Ishikawa (cell line): ENCODE measurements at regions not wholly inside any gene's neighbourhood (a gene's known extent, or its start where the extent isn't known, plus 50 kb on each side); places are given as distances from the start of the nearest gene placed in this dataset.

ENCODE experiments used
- CEBPB ChIP-seq: IDR thresholded peaks from 2 replicates; pipeline ENCODE4 v1.6.1; 2012
- CREB1 ChIP-seq: IDR thresholded peaks from 2 replicates; pipeline ENCODE4 v1.6.1; 2012; ENCODE audit warnings: low read depth
- EGR1 ChIP-seq: IDR thresholded peaks from 2 replicates; pipeline ENCODE4 v1.6.1; 2012
- EP300 ChIP-seq: IDR thresholded peaks from 2 replicates; pipeline ENCODE4 v1.6.1; 2012; ENCODE audit warnings: borderline replicate concordance
- FOXM1 ChIP-seq: IDR thresholded peaks from 2 replicates; pipeline ENCODE4 v1.6.1; 2012; ENCODE audit warnings: low read depth, borderline replicate concordance
- NFIC ChIP-seq: IDR thresholded peaks from 2 replicates; pipeline ENCODE4 v1.6.1; 2012
- RAD21 ChIP-seq: IDR thresholded peaks from 2 replicates; pipeline ENCODE4 v1.6.1; 2012; ENCODE audit warnings: low read depth
- TAF1 ChIP-seq: IDR thresholded peaks from 2 replicates; pipeline ENCODE4 v1.6.1; 2012; ENCODE audit warnings: low read depth, mild to moderate bottlenecking
- TCF12 ChIP-seq: IDR thresholded peaks from 2 replicates; pipeline ENCODE4 v1.6.1; 2012; ENCODE audit warnings: low read depth
- TEAD4 ChIP-seq: IDR thresholded peaks from 2 replicates; pipeline ENCODE4 v1.6.1; 2012
- YY1 ChIP-seq: IDR thresholded peaks from 2 replicates; pipeline ENCODE4 v1.6.1; 2012; ENCODE audit warnings: low read depth
- ZBTB7A ChIP-seq: IDR thresholded peaks from 2 replicates; pipeline ENCODE4 v1.6.1; 2012; ENCODE audit warnings: low read depth
- TF ChIP-seq, protein P1 (sequence below): IDR thresholded peaks from 2 replicates; pipeline ENCODE4 v1.6.1; 2012; ENCODE audit warnings: low read depth, mild to moderate bottlenecking
- TF ChIP-seq, protein P2 (sequence below): IDR thresholded peaks from 2 replicates; pipeline ENCODE4 v1.6.1; 2012
- TF ChIP-seq, protein P3 (sequence below): IDR thresholded peaks from 2 replicates; pipeline ENCODE4 v1.6.1; 2012

DNA sequence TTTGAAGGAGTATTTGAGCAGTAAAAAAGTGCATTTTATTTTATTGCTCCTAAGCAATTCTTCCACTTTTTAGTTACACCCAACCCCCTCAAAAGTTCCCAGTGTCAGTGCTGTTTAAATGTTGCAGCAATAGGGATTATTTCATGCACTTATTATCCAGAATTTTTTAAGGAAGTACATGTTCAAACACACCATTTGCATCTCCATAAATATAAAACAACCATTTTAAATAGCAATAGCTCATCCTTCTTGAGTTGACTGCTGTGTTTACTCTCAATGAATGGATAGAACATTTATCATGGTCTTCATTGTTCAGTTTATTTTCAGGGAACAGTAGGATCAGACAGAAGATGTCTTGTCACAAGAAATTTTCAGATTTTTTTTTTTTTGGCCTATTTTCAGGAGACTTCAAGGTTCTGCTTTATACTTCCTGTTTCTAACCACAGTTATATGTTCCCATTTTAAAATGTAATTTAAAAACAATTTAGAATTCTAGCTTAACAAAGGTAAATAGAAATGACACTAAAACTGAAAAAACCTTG is 171.9 kb downstream of the TMA16 start:
- TF ChIP-seq, protein P1, sequence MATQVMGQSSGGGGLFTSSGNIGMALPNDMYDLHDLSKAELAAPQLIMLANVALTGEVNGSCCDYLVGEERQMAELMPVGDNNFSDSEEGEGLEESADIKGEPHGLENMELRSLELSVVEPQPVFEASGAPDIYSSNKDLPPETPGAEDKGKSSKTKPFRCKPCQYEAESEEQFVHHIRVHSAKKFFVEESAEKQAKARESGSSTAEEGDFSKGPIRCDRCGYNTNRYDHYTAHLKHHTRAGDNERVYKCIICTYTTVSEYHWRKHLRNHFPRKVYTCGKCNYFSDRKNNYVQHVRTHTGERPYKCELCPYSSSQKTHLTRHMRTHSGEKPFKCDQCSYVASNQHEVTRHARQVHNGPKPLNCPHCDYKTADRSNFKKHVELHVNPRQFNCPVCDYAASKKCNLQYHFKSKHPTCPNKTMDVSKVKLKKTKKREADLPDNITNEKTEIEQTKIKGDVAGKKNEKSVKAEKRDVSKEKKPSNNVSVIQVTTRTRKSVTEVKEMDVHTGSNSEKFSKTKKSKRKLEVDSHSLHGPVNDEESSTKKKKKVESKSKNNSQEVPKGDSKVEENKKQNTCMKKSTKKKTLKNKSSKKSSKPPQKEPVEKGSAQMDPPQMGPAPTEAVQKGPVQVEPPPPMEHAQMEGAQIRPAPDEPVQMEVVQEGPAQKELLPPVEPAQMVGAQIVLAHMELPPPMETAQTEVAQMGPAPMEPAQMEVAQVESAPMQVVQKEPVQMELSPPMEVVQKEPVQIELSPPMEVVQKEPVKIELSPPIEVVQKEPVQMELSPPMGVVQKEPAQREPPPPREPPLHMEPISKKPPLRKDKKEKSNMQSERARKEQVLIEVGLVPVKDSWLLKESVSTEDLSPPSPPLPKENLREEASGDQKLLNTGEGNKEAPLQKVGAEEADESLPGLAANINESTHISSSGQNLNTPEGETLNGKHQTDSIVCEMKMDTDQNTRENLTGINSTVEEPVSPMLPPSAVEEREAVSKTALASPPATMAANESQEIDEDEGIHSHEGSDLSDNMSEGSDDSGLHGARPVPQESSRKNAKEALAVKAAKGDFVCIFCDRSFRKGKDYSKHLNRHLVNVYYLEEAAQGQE, result no peak
- TF ChIP-seq TEAD4, result no peak
- no peak for TF ChIP-seq FOXM1
- TF ChIP-seq EGR1, result no peak
- TF ChIP-seq TCF12, result no peak
- no peak for TF ChIP-seq NFIC
- TF ChIP-seq EP300, result no peak
- no peak for TF ChIP-seq TAF1
- no peak for TF ChIP-seq CEBPB
- TF ChIP-seq, protein P2, sequence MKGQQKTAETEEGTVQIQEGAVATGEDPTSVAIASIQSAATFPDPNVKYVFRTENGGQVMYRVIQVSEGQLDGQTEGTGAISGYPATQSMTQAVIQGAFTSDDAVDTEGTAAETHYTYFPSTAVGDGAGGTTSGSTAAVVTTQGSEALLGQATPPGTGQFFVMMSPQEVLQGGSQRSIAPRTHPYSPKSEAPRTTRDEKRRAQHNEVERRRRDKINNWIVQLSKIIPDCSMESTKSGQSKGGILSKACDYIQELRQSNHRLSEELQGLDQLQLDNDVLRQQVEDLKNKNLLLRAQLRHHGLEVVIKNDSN, result no peak
- TF ChIP-seq RAD21, result no peak
- no peak for TF ChIP-seq ZBTB7A
- TF ChIP-seq CREB1, result no peak
- TF ChIP-seq, protein P3, sequence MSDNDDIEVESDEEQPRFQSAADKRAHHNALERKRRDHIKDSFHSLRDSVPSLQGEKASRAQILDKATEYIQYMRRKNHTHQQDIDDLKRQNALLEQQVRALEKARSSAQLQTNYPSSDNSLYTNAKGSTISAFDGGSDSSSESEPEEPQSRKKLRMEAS, result no peak
- TF ChIP-seq YY1, result no peak

DNA sequence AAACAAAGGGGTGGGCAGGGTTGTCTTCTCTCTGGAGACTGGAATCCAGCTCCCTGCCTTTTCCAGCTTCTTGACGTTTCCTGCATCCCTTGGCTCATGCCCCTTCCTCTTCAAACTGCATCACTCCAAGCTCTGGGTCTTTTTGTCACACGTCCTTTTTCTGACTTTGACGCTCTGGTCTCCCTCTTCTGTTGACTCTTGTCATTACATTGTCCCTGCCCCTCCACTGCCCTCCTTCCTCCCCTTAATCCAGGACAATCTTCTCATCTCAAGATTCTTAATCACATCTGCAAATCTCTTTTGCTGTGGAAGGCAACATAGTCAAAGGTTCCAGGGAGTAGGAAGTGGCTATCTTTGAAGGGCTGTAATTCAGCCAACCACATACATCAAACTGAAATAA is 178.3 kb downstream of the TMA16 start:
- TF ChIP-seq RAD21 (no peak), CEBPB (no peak), NFIC (no peak), TCF12 (no peak), EP300 (no peak), TAF1 (no peak), FOXM1 (no peak), CREB1 (no peak)
- TF ChIP-seq, protein P1, result no peak
- TF ChIP-seq, protein P2, result no peak
- TF ChIP-seq, protein P3, result no peak

DNA sequence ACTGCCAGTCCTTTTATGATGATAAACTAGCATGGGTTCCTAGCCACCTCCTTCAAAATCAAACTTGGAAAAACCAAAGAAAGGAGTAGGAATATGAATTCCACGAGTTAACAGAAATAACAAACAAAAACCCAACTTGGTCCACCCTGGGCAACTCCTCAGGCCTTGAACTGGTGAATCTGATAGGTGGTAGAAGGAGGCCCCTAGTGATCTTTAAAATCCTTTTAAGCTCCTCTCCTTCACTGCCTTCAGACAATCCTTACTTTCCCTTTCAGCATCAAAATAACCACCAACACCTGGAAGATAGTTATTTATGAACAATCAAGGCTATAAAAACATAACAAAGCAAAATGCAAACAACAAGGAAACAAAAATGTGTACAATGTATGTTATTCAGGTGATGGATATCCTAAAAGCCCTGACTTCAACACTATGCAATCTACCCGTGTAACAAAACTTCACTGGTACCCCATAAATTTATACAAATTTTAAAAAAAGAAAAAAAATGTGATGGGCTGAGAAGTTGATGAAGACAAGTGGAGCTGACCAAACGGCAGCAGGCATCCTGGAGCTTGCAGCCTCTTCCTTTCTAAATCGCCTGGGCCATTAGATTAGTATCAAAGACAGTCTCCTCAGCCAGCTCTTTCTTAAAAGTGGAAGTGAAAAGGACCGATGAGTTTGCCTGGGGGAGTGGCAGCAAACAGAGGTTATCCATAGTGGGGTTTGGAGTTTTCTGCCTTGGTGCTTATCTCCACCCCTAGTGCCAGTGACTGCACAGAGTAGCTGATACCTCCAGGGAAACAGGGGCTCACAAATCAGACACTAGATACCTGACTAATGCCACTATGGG is 179.6 kb downstream of the TMA16 start:
- TF ChIP-seq RAD21 (no peak), TCF12 (no peak), CEBPB (no peak), NFIC (no peak), EGR1 (no peak), YY1 (no peak), CREB1 (no peak), ZBTB7A (no peak), EP300 (no peak), FOXM1 (no peak), TEAD4 (no peak), TAF1 (no peak)
- TF ChIP-seq, protein P2, result no peak
- TF ChIP-seq, protein P1, result no peak
- TF ChIP-seq, protein P3, result no peak
